OCI-LY1 (cell line): ENCODE measurements at regions not wholly inside any gene's neighbourhood (a gene's known extent, or its start where the extent isn't known, plus 50 kb on each side); places are given as distances from the start of the nearest gene placed in this dataset.

Experiments used
- EZH2 ChIP-seq: fragments of 200-600 bp; sonication (generic), shearing (Covaris generic); IDR thresholded peaks from 2 replicates; pipeline ENCODE4 v1.8.0; 2017; ENCODE audit warnings: borderline replicate concordance, mixed run types, mild to moderate bottlenecking, antibody characterized with exemption, low read length, moderate library complexity, mixed read lengths
- TF ChIP-seq, protein P1 (sequence below): fragments of 200-600 bp; sonication (generic), shearing (Covaris generic); IDR thresholded peaks from 2 replicates; pipeline ENCODE4 v1.5.1; 2017; ENCODE audit warnings: mild to moderate bottlenecking, antibody characterized with exemption, low read length, moderate library complexity, mixed read lengths

GRCh38 chr2:217639481-217639880 is 363.3 kb downstream of the TNS1 start:
- TF ChIP-seq, protein P1, sequence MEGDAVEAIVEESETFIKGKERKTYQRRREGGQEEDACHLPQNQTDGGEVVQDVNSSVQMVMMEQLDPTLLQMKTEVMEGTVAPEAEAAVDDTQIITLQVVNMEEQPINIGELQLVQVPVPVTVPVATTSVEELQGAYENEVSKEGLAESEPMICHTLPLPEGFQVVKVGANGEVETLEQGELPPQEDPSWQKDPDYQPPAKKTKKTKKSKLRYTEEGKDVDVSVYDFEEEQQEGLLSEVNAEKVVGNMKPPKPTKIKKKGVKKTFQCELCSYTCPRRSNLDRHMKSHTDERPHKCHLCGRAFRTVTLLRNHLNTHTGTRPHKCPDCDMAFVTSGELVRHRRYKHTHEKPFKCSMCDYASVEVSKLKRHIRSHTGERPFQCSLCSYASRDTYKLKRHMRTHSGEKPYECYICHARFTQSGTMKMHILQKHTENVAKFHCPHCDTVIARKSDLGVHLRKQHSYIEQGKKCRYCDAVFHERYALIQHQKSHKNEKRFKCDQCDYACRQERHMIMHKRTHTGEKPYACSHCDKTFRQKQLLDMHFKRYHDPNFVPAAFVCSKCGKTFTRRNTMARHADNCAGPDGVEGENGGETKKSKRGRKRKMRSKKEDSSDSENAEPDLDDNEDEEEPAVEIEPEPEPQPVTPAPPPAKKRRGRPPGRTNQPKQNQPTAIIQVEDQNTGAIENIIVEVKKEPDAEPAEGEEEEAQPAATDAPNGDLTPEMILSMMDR, result no peak
- TF ChIP-seq EZH2, result no peak
